Inflammatory macrophage treated with lipopolysaccharide for 1 hour (primary cell): ENCODE measurements at regions not wholly inside any gene's neighbourhood (a gene's known extent, or its start where the extent isn't known, plus 50 kb on each side); places are given as distances from the start of the nearest gene placed in this dataset.
A peak's percentile ranks its signal among the peaks of the same experiment; 100 is the strongest.
"Not testable (repeated sequence)": the region's sequence is repeated elsewhere in the genome, so short reads cannot be mapped to it uniquely, and the experiment has no call there.

ENCODE experiments used
- DNase-seq, 2 donors: peaks; one replicate each; pipeline ENCODE4 v3.0.0-alpha.2; 2020 to 2022

DNA sequence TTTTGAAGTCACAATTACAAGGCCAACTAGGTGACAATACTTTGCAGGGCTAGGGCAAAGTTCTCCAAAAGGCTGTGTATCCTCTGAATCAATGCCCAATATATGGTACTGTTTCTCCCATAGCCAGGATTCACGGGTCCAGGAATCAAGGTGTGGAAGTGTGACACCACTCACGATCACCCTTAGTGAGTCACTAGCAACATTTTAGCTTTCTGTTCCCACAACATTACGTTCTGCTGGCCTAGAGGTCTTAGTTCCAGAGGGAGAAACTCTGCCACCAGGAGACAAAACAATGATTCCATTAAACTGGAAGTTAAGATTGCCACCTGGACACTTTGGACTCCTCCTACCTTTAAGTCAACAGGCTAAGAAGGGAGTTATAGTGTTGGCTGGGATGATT is 88.5 kb upstream of the RANBP6 start:
- DNase-seq, result not testable (repeated sequence)

DNA sequence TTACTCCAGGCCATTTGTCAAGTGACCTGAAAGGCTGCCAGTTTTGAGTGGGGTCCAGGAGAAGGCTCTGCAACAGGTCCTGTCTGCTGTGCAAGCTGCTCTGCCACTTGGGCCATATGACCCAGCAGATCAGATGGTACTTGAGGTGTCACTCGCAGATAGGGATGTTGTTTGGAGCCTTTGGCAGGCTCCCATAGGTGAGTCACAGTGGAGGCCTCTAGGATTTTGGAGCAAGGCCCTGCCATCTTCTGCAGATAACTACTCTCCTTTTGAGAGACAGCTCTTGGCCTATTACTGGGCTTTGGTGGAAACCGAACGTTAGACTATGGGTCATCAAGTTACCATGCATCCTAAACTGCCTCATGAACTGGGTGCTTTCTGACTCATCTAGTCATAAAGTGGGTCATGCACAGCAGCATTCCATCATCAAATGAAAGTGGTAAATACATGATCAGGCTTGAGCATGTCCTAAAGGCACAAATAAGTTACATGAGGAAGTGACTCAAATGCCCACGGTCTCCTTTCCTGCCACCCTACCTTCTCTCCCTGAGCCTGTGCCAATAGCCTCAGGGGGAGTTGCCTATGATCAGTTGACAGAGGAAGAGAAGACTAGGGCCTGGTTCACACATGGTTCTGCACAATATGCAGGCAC is 87.0 kb upstream of the RANBP6 start:
- not testable (repeated sequence) for DNase-seq

DNA sequence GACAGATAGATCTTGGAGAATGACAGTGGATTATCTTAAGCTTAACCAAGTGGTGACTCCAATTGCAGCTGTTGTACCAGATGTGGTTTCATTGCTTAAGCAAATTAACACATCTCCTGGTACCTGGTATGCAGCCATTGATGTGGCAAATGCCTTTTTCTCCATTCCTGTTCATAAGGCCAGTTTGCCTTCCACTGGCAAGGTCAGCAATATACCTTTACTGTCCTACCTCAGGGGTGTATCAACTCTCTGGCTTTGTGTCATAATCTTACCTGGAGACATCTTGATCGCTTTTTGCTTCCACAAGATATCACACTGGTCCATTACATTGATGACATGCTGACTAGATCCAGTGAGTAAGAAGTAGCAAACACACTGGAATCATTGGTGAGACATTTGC is 86.3 kb upstream of the RANBP6 start:
- not testable (repeated sequence) for DNase-seq

DNA sequence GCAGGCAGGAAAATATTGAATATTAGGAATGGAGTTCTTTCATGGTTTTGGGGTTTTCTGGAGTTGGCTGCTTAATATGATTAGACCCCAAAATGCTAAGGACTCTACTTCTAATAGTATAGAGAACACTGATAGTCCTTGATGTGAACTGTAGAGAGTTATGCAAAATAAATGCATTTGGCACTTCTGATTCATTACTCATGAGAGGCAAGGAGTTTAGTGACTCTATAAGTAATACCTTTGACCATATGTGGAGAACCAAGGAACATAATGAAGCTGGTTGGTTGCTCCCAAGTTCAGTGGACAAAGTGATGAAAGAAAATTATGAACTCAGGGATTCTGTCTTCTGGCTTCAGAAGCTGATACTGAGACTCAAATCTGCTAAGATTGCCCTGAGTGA is 83.9 kb upstream of the RANBP6 start:
- DNase-seq, result not testable (repeated sequence)

DNA sequence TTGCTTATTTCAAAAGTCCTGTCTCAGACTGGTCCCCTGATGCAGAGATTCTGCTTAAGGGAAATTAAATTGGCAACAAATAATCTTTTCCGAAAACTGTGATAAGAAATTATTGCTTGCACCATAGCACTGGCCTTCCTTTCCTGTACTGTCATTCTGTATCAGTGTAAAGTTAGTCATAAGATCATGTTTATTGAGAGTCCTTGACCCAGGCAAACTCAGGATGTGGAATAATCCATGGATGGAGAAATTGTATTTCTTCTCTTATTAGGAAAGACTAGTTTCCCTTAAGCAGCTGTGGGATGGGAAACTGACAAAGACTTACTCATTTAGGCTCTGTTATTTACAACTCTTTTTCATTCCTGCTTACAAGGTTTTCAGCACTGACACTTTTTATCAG is 83.0 kb upstream of the RANBP6 start:
- no peak for DNase-seq

DNA sequence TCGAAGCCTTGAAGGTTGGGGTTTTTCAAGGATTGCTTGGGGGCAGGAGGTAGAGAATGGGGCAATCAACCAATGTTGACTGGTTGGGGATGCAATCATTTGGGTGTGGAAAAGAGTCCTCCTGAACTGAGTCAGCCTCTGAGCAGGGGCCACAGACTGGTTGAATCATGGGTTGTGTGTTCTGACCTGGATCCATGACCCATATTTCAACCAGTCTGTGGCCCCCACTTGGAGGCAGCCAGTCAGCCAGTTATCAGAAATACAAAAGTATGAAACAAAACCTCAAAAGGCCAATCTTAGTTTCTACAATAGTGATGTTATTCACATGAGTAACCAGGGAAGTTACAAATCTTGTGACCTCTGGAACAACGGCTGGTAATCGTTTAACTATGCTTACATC is 81.4 kb upstream of the RANBP6 start:
- no peak for DNase-seq

DNA sequence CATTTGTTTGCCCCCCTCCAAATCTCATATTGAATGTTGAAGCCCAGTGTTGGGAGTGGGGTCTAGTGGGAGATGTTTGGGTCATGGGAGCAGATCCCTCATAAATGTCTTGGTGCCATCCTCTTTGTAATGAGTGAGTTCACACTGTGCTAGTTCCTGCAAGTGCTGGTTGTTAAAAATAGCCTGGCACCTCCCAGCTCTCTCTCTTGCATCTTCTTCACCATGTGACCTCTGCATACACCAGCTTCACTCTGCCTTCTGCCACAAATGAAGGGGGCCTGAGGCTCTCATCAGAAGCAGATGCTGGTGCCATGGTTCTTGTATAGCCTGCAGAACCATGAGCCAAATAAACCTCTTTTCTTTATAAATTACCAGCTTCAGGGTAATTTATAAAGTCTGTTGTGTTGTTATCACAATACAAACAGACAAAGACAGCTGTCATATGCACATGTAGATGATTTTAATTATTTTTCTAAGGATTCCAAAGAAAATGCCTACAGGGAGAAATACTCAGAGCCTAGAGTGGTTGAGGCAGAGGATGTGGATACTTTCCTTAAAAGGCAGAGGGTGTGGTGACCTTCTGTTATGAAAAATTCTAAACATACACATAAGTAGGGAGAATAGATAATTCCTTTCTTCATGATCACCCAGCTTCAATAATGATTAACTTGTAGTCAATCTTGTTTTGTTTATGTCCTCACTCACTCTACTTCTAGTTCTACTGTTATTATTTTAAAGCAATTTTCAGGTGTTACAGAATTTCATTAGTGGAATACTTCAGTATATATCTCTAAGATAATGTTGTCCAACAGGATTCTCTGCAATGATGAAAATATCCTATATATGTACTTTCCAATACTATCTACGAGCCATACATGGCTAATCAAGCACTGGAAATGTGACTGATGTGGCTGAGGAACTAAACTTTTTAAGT is 75.1 kb upstream of the RANBP6 start:
- no peak for DNase-seq

DNA sequence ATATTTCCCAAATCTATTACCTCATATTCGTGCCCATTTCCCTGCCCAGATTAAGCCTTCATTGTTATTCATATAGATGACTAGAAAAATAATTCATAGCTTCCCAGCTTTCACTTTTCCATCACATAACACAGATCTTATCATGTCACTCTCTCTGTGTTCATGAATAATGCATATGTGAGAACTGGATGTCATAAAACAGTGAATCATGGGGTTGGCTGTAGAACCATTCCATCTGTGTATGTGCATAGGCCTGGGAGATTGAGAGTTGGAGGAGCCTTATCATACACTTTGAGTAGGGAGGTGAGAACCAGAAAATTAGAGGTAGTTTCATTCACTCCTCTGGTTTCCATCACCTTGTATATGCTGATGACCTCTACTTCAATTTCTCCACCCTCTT is 73.9 kb upstream of the RANBP6 start:
- no peak for DNase-seq

DNA sequence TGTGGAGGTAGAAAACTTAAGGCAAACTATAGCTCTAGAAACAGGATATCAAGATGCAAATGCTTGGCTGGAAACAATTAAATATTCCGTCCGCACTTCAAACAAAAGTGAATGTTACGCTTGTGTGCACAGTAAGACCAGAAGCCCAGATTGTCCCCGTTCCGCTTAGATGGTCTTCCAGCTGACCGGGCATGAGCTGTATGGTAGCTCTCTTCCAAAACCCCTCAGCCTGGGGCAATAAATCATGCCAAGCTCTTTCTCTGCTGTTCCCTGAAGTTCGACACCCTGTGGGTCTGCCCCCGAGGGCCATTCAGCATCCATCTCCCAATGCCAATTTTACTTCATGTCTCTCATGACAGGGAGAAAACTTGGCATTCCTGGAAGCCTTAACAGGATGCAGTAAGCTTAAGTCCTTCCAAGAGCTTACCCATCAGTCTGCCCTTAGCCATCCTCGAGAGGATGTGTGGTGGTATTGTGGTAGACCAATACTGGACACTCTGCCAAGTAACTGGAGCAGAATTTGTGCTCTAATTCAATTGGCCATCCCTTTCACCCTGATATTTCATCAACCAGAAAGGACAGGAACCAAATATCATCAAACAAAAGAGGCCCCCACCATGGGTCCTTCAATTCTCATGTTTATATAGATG is 70.7 kb upstream of the RANBP6 start:
- no peak for DNase-seq

DNA sequence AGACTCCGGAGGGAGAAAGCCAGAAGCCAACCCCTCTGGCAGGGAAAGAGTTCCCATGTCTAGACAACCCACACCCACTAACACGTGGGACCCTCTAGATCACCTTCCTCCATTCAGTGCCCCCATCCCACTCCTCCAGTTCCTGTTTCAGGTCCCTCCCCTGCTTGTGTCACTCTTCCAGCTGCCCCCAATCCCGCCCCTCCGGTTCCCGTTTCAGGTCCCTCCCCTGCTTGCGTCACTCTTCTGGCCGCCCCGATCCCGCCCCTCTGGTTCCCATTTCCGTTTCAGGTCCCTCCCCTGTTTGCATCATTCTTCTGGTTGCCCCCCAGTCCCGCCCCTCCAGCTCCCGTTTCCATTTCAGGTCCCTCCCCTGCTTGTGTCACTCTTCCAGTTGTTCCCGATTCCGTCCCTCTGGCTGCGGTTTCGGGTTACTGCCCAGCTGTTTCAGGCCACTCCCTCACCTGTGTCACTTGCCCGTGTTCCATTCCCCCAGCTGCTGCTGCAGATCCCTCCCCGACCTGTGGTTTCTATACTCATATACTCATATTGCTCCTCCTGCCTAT is 64.8 kb upstream of the RANBP6 start:
- DNase-seq, result peak; percentile 76 to 78

DNA sequence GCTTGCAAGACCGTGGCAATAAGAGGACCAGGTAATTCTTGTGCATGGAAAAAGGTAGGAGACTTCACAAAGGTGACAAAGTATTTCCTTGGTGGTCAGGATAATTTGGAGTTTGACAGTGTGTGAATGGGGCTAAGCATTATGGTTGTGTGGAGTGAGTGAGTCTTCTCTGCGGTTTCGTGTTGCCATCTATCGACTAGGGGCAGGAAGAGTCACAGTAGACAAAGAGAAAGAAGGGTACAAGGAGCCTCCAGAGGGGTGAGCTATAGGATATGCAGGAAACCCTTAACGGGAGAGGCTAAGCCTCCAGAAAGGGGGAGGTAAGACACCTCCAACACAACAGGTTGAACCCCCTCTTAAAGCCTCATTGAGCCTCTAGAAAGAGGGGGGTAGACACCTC is 64.0 kb upstream of the RANBP6 start:
- no peak for DNase-seq

DNA sequence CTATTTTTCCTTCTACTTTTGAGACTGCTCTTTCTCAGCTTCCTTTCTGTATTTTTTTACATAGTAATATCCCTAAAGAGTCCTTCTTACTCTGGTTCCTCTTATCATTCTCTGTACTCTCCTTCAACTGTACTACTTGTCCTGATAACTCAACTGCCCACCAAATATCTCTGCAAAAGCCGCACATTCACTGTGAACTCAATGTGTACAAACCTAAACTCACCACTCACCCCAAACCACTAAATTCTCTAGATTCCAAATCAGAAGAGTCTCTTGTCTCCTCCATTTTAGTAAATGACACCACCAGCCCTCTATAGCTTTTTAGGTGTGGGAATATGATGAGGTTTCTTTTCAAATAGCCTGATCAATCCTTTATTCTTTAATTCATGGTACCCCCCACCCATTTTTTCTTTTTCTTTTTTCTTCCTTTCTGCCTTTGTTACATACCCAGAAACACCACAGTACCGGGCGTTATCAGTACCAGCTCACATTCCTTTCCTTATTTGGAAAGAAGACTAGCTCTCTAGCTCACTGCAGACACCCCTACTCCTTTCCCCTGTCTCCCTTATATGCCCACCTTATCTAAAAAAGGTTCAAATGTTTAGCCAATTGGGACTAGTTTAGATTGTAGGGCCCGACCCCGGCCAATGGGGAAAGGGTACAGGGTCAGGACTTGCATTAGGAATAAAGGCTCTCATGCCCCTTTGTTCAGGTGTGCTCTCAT is 63.1 kb upstream of the RANBP6 start:
- DNase-seq, result no peak

DNA sequence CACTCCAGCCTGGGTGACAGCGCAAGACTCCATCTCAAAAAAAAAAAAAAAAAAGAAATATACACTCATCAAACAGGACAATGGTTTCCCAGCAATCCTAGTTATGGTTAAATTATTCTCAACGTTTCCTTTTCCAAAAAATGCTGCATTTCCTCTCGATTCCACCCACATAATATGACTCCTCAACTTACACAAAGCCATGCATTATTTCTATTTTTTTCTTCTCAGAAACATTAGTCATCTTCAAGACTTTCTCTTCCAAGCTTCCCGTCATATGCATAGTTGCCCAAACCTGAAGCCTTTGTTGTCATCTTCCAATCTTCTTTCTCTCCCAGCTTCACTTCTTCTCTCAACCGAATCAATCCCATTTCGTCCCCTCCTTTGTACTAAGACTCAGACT is 61.4 kb upstream of the RANBP6 start:
- peak; percentile 50 to 68 for DNase-seq

DNA sequence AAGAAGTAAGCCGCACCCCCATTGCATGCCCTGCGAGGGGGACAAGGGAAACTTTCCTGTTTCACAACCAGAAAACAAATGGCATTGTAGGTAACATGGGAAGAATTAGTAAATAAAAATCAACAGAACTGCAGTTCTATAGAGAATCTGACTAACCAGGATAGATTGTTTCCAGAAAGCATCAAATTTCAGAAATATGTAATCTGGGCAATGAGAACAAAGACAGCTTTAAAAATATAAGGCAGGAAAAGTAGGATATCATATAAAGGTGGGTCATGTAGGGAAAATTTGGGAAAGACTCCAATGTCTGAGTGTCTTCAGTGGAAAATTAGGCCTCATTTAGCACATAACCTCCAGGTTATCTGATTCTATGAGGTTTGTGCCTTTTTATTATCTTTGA is 58.3 kb upstream of the RANBP6 start:
- no peak for DNase-seq

DNA sequence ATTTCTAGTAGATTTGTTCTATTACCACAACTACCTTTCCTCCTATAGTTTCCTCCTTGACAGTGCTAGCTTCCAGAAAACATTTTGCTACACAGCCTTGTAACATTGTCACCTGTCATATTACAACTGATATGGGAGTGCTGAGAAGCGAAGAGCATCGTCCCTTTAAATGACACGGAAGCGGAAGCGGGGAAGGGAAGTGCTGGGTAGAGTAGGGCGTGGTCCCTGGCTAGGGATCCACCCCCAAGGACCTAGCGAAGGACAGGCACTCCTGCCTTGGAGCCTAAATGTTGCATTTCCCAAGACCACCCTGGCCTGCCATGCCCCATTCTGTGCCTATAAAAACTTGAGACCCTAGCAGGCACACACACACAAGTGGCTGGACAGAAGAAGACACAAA is 57.4 kb upstream of the RANBP6 start:
- peak; percentile 13 to 38 for DNase-seq

DNA sequence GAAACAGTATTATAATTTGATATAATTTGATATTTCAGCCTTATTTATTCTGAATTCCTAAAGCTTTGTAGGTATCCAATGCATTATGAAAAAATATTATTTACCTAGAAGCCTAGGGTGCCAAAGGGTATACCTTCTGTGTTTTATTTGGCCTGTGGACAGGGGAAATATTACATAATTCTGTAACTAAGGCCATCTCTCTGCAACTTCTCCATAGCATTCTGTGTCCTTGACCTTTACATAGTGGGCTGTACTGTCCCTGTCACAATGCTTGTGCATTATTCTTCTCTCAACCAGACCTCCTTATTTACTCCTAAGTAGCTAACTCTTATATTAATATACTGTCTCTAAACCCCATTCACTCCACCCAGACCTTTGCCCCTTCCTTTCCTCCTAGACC is 57.0 kb upstream of the RANBP6 start:
- DNase-seq, result peak in 1 of 2 donors; percentile 15

DNA sequence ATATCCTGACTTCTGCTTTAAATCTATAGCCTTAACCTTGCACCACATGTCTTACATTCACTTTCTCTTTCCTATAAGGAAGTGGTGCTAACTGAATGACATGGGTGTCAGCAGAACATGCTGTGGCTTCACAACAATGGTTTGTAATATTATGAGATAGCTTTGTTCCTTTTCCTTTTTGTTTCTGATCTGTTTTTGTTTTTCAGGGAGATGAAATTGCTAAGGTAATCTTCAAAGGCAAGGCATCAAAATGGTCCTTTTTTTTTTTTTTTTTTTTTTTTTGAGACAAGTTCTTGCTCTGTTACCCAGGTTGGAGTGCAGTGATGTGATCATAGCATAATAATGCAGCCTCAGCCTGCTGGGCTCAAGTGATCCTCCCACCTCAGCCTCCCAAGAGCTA is 53.6 kb upstream of the RANBP6 start:
- peak; percentile 69 to 82 for DNase-seq

DNA sequence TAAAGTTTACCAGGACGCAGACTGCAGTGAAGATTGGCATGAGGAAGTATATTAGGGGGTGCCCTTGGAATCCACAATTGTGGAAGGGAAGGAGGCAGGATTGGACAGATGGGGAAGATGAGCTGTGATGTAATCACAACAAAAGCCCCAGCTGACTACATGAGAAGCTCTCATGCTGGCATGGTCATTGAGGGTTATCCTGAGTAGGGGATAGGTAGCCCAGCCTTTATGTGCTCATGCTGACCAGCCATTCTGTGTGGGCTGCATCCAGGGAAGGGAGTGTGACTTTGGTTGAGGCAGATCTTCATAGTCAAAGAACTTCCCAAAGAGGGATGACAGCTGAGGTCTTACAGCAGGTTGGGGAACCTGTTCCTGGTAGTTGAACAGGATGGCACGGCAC is 52.0 kb upstream of the RANBP6 start:
- peak in 1 of 2 donors; percentile 52 for DNase-seq
